Sigmoid colon (tissue), 3 donors: ENCODE measurements at regions not wholly inside any gene's neighbourhood (a gene's known extent, or its start where the extent isn't known, plus 50 kb on each side); places are given as distances from the start of the nearest gene placed in this dataset.

Experiments used
- POLR2A ChIP-seq, 2 donors: fragments of 450-650 bp; IDR thresholded peaks; one replicate each; pipeline ENCODE4 v1.6.1; 2016; ENCODE audit warnings: antibody characterized with exemption in 2 of 2, mild to moderate bottlenecking in 2 of 2, moderate library complexity in 2 of 2
- TF ChIP-seq, protein P1 (sequence below), 4 experiments: fragments of 450-650 bp in 3 of 4; fragments of 200-600 bp in 1 of 4; IDR thresholded peaks; one replicate each; pipeline ENCODE4 v1.5.1; 2016 to 2019; ENCODE audit warnings: antibody characterized with exemption in 4 of 4, mild to moderate bottlenecking in 3 of 4, moderate library complexity in 2 of 4

DNA sequence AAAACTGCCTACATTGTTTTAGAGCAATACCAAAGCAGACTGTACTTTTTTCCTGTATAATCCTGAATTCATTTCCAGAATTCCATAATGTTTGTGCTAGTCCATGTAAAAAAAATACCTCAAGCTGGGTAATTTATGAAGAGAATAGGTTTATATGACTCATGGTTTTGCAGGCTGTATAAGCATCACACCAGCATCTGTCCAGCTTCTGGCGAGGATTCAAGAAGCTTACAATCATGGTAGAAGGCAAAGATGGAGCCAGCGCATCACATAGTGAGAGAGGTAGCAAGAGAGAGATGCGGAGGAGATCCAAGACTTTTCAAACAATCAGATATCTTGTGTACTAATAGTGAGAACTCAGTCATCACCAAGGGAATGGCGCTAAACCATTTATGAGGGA, 280.3 kb upstream of the CDH9 start:
- TF ChIP-seq POLR2A (IDR thresholded peaks at IDR 0.05) = no peak
- TF ChIP-seq, protein P1, sequence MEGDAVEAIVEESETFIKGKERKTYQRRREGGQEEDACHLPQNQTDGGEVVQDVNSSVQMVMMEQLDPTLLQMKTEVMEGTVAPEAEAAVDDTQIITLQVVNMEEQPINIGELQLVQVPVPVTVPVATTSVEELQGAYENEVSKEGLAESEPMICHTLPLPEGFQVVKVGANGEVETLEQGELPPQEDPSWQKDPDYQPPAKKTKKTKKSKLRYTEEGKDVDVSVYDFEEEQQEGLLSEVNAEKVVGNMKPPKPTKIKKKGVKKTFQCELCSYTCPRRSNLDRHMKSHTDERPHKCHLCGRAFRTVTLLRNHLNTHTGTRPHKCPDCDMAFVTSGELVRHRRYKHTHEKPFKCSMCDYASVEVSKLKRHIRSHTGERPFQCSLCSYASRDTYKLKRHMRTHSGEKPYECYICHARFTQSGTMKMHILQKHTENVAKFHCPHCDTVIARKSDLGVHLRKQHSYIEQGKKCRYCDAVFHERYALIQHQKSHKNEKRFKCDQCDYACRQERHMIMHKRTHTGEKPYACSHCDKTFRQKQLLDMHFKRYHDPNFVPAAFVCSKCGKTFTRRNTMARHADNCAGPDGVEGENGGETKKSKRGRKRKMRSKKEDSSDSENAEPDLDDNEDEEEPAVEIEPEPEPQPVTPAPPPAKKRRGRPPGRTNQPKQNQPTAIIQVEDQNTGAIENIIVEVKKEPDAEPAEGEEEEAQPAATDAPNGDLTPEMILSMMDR (IDR thresholded peaks at IDR 0.05) = no peak
